K562 (cell line): ENCODE measurements at regions not wholly inside any gene's neighbourhood (a gene's known extent, or its start where the extent isn't known, plus 50 kb on each side); places are given as distances from the start of the nearest gene placed in this dataset.

Experiments used
- ATAC-seq: fragments of 200-7000 bp; cut with Tn5 transposase; 3 replicates; pipeline ENCODE4 v1.9.1; 2020; ENCODE audit warnings: moderate library complexity
- BruUV-seq: library from RNA; stranded (reverse); fragments of 400-500 nt; replicated peaks from 2 replicates; lab custom pipeline; 2021; lab: Mats Ljungman, UMichigan
- CTCF ChIA-PET: fragments of 300-600 bp; formaldehyde crosslinking; extraction: SDS; loops from one replicate; lab custom pipeline; 2021; ENCODE audit warnings: low intra/inter-chr PET ratio; lab: Yijun Ruan, JAX
- POLR2A ChIA-PET: fragments of 300-600, 350-650 bp; sonication (Branson Sonifier 250); formaldehyde crosslinking; extraction: SDS; loops from one replicate; lab custom pipeline; 2021; ENCODE audit warnings: antibody characterized with exemption, inconsistent platforms; lab: Yijun Ruan, JAX
- DNase-seq, 4 experiments: peaks; one replicate each; pipeline versions ENCODE4 v3.0.0 to v3.0.0-alpha.2; 2011 to 2018; ENCODE audit warnings: low spot score in 3 of 4, mixed read lengths in 3 of 4; ENCODE audit errors: extremely low read depth in 1 of 4
- FAIRE-seq: peaks from 2 replicates; lab custom pipeline; 2011; peaks lifted over from hg19 to GRCh38; lab: Jason Lieb, UNC
- H2AFZ ChIP-seq: 2 replicates; pipeline ENCODE4 v1.6.0; 2011; ENCODE audit warnings: low read depth, low read length, control low read depth, inconsistent platforms
- H3K27ac ChIP-seq: fragments of 200-600 bp; 3 replicates; pipeline ENCODE4 v1.8.0; 2011; ENCODE audit warnings: low read depth, mild to moderate bottlenecking, control low read depth, inconsistent platforms, low read length, moderate library complexity, mixed read lengths; ENCODE audit errors: extremely low read depth
- H3K27me3 ChIP-seq, 2 experiments: fragments of 300-600 bp in 1 of 2; 2 replicates in 1 of 2; 3 replicates in 1 of 2; pipeline versions ENCODE4 v1.6.0 to v1.8.0; 2011; ENCODE audit warnings: inconsistent platforms in 2 of 2, low read length in 2 of 2, mild to moderate bottlenecking in 1 of 2, mixed read lengths in 1 of 2, moderate library complexity in 1 of 2; ENCODE audit not compliant: control insufficient read depth in 2 of 2, insufficient read depth in 2 of 2
- H3K36me3 ChIP-seq: fragments of 300-600 bp; 3 replicates; pipeline ENCODE4 v1.8.0; 2011; ENCODE audit warnings: mild to moderate bottlenecking, low read length, inconsistent platforms; ENCODE audit not compliant: control insufficient read depth, insufficient read depth
- H3K4me1 ChIP-seq, 2 experiments: fragments of 200-600 bp in 1 of 2; replicated peaks in 1 of 2; 2 replicates in 1 of 2; 3 replicates in 1 of 2; pipeline versions ENCODE4 v1.5.1 to v1.8.0; 2011; ENCODE audit warnings: inconsistent platforms in 2 of 2, low read length in 2 of 2, mild to moderate bottlenecking in 1 of 2, mixed read lengths in 1 of 2, moderate library complexity in 1 of 2; ENCODE audit not compliant: control insufficient read depth in 2 of 2, insufficient read depth in 2 of 2
- H3K4me2 ChIP-seq: 2 replicates; pipeline ENCODE4 v1.6.1; 2011; ENCODE audit warnings: low read length, control low read depth, inconsistent platforms, mixed read lengths; ENCODE audit not compliant: insufficient read depth
- H3K4me3 ChIP-seq: fragments of 200-600 bp; sonication (generic), shearing (Covaris generic); 2 replicates; pipeline ENCODE4 v1.5.1; 2016; ENCODE audit warnings: control low read depth, inconsistent platforms
- H3K79me2 ChIP-seq: fragments of 200-600 bp; 3 replicates; pipeline ENCODE4 v1.8.0; 2011; ENCODE audit warnings: low read length, inconsistent platforms; ENCODE audit not compliant: control insufficient read depth, insufficient read depth
- H3K9ac ChIP-seq, 2 experiments: 2 replicates each; pipeline versions ENCODE4 v1.6.0 to v1.6.1; 2011; ENCODE audit warnings: low read depth in 2 of 2, low read length in 2 of 2, control low read depth in 1 of 2, inconsistent platforms in 1 of 2, mild to moderate bottlenecking in 1 of 2, mixed read lengths in 1 of 2; ENCODE audit not compliant: insufficient read depth in 1 of 2
- H3K9me1 ChIP-seq: one replicate; pipeline ENCODE4 v1.6.0; 2011; ENCODE audit warnings: inconsistent platforms, mild to moderate bottlenecking, low read length, moderate library complexity; ENCODE audit not compliant: control insufficient read depth, insufficient read depth
- H3K9me3 ChIP-seq: replicated peaks from 2 replicates; pipeline ENCODE4 v1.5.1; 2011; ENCODE audit warnings: low read depth, low read length, inconsistent platforms; ENCODE audit not compliant: control insufficient read depth, insufficient read depth
- H4K20me1 ChIP-seq: replicated peaks from 2 replicates; pipeline ENCODE4 v1.6.1; 2011; ENCODE audit warnings: low read length, inconsistent platforms, mixed read lengths; ENCODE audit not compliant: control insufficient read depth, insufficient read depth
- CSDE1 ChIP-seq, 2 experiments: fragments of 450-650 bp; IDR thresholded peaks; 2 replicates each; pipeline ENCODE4 v1.6.1; 2016; ENCODE audit warnings: mild to moderate bottlenecking in 1 of 2
- PHTF2 ChIP-seq: fragments of 250-450 bp; sonication (Bioruptor Pico); IDR thresholded peaks from 2 replicates; pipeline ENCODE4 v1.5.0; 2021; ENCODE audit warnings: mild to moderate bottlenecking
- PRPF4 ChIP-seq: fragments of 200-400 bp; formaldehyde crosslinking; IDR thresholded peaks from one replicate; pipeline ENCODE4 v1.6.1; 2017; ENCODE audit warnings: low read length, low read depth, mild to moderate bottlenecking; ENCODE audit not compliant: insufficient read depth, poor library complexity, severe bottlenecking
- RNF2 ChIP-seq: sonication (generic); IDR thresholded peaks from 2 replicates; pipeline ENCODE4 v1.6.1; 2016
- TGIF2 ChIP-seq: sonication (generic); formaldehyde crosslinking; IDR thresholded peaks from 2 replicates; pipeline ENCODE4 v1.8.1; 2022; ENCODE audit warnings: mild to moderate bottlenecking, missing genetic modification reagents, moderate library complexity
- ZKSCAN1 ChIP-seq: fragments of 150-350 bp; IDR thresholded peaks from 2 replicates; pipeline ENCODE4 v1.6.1; 2016; ENCODE audit warnings: low read depth, low read length
- ZKSCAN3 ChIP-seq: fragments of 250-450 bp; sonication (Bioruptor Pico); IDR thresholded peaks from 2 replicates; pipeline ENCODE4 v1.4.0; 2020
- ZNF274 ChIP-seq: IDR thresholded peaks from 2 replicates; pipeline ENCODE4 v1.6.1; 2011; ENCODE audit warnings: low read depth, mild to moderate bottlenecking, low read length, moderate library complexity, borderline replicate concordance
- WGBS: fragments of 100-300 bp; shearing (Covaris generic); methylation state at CpG from one replicate; pipeline ENCODE4 v1.1.6; 2016; ENCODE audit warnings: low coverage, mixed read lengths; ENCODE audit not compliant: insufficient coverage; ENCODE audit errors: missing lambda C conversion rate; 5-methylcytosine and 5-hydroxymethylcytosine counted together
- in situ Hi-C: fragments of 300-500 bp; cut with MboI; formaldehyde crosslinking; loops from 4 replicates; pipeline ENCODE4 v1.15.0; 2018; ENCODE audit warnings: inconsistent platforms, mixed read lengths
- intact Hi-C: fragments of 100-400 bp; cut with micrococcal nuclease; formaldehyde crosslinking; loops from 2 replicates; pipeline ENCODE4 v1.14.2; 2022
- TF ChIP-seq, protein P1 (sequence below): IDR thresholded peaks from 2 replicates; pipeline ENCODE4 v1.6.1; 2014; ENCODE audit warnings: antibody characterized with exemption

DNA sequence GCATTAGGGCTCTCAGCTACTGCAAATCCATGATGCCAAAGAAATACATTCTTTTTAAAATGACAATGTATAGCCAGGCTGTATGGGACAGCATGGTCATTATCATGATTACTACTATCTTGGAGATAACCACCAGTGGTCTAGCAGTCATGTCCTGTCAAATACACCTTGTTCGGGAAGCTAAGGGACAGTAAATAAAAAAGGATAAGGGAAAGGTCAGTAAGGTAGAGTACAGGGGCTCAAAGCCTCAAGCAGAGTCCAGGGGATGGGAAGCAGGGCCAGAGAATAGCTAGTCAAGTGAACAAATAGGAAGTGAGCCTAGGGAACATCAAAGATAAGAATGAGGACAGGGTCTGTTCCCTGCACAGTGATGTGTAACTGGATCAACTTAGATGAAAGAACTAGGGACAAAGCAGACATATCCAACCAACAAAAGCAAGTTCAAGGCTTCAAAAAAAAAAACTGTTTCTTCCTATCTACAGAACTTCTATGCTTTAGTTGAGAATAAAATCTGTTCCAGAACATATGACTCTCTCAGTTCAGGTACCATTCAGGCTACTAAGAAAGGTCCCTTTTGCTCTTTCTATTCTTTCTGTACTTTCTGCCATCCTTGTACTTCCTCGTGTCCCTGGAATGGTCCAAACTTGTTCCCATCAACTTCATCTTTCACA lies 62.9 kb upstream of the EHBP1 start (continued):
- TF ChIP-seq, protein P1, sequence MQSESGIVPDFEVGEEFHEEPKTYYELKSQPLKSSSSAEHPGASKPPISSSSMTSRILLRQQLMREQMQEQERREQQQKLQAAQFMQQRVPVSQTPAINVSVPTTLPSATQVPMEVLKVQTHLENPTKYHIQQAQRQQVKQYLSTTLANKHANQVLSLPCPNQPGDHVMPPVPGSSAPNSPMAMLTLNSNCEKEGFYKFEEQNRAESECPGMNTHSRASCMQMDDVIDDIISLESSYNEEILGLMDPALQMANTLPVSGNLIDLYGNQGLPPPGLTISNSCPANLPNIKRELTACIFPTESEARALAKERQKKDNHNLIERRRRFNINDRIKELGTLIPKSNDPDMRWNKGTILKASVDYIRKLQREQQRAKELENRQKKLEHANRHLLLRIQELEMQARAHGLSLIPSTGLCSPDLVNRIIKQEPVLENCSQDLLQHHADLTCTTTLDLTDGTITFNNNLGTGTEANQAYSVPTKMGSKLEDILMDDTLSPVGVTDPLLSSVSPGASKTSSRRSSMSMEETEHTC = no peak
- TF ChIP-seq ZKSCAN3 (no peak), RNF2 (no peak), CSDE1 (IDR thresholded peaks at IDR 0.05) (no peak)

DNA sequence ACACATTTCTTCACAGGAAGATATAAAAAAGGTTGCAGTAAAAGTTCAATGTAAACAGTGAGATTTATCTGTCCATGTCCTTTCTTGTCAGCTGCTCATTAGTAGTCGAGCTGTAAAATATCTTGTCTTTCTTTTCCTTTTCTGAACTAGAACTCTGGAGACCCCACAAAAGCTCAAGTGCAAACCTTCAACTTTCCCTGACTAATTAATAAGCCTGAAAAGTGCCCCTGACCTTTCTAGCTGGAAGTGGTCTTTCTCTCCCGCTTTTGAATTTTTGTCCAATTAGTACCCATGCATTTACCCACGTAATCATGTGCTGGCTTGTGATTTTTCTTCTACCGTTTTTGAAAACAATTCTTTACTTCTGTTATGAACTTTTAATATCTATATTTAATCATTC lies 63.6 kb upstream of the EHBP1 start:
- Histone ChIP-seq H3K9me3 (no peaks in the 10 kb centered on the region), H3K9me1 (no peaks in the 10 kb centered on the region), H3K4me2 (no peak overlapping the region), H4K20me1 (no peaks in the 10 kb centered on the region)
- TF ChIP-seq TGIF2 (CRISPR knock-in tag) = no peak
- TF ChIP-seq ZNF274 = no peak
- TF ChIP-seq ZKSCAN1 = no peak
- TF ChIP-seq PRPF4 = no peak
- no peak for TF ChIP-seq PHTF2 (CRISPR knock-in tag)
- TF ChIP-seq, all 486 proteins: peak for 0
- BruUV-seq = no TSS peak
- intact Hi-C loops (no loop called here), in situ Hi-C loops (no loop called here)
- ATAC-seq (no peak), FAIRE-seq (no peak), DNase-seq (no peak)
- ChIA-PET POLR2A (interaction anchor here (1.5 kb wide), 1 partner anchor 63 kb away, joined by 3 read pairs; the partner anchor contains the start of gene EHBP1), CTCF (no interaction called here)
- Histone ChIP-seq H3K9ac (no peak overlapping the region), H2AFZ (no peak overlapping the region), H3K27ac (no peak overlapping the region), H3K4me3 (no peak overlapping the region), H3K79me2 (no peaks in the 10 kb centered on the region), H3K4me1 (no peaks in the 10 kb centered on the region), H3K36me3 (no peaks in the 10 kb centered on the region), H3K27me3 (peaks cover 0 to 3% of the 10 kb centered on the region in 2 experiments; a peak in 2 of 5 replicates)
- 2% methylated on average over 4 of the region's 4 CpGs for WGBS
